Astrocyte of the spinal cord (primary cell): ENCODE measurements at regions not wholly inside any gene's neighbourhood (a gene's known extent, or its start where the extent isn't known, plus 50 kb on each side); places are given as distances from the start of the nearest gene placed in this dataset.

Source experiments
- DNase-seq: peaks from one replicate; pipeline ENCODE4 v3.0.0; 2011; ENCODE audit warnings: low read depth, low spot score
- H3K4me3 ChIP-seq: 2 replicates; pipeline ENCODE4 v1.5.1; 2011; ENCODE audit warnings: low read depth, mild to moderate bottlenecking, low read length, moderate library complexity
- in situ Hi-C: cut with HindIII; loops from 2 replicates; pipeline ENCODE4 v1.10.0; 2017; ENCODE audit warnings: low sequenced_read_pairs
- TF ChIP-seq, protein P1 (sequence below): IDR thresholded peaks from 2 replicates; pipeline ENCODE4 v1.5.1; 2012; ENCODE audit warnings: low read depth, mild to moderate bottlenecking, low read length, inconsistent platforms

GRCh38 chr13:110005563-110005962 is 219.2 kb upstream of the IRS2 start:
- H3K4me3 ChIP-seq: no peak overlapping the region
- in situ Hi-C loops: no loop called here
- DNase-seq: no peak
- TF ChIP-seq, protein P1, sequence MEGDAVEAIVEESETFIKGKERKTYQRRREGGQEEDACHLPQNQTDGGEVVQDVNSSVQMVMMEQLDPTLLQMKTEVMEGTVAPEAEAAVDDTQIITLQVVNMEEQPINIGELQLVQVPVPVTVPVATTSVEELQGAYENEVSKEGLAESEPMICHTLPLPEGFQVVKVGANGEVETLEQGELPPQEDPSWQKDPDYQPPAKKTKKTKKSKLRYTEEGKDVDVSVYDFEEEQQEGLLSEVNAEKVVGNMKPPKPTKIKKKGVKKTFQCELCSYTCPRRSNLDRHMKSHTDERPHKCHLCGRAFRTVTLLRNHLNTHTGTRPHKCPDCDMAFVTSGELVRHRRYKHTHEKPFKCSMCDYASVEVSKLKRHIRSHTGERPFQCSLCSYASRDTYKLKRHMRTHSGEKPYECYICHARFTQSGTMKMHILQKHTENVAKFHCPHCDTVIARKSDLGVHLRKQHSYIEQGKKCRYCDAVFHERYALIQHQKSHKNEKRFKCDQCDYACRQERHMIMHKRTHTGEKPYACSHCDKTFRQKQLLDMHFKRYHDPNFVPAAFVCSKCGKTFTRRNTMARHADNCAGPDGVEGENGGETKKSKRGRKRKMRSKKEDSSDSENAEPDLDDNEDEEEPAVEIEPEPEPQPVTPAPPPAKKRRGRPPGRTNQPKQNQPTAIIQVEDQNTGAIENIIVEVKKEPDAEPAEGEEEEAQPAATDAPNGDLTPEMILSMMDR: no peak

GRCh38 chr13:110004814-110005213 is 218.4 kb upstream of the IRS2 start:
- no peak for DNase-seq
- TF ChIP-seq, protein P1: no peak
- in situ Hi-C loops: no loop called here
- no peak overlapping the region for H3K4me3 ChIP-seq

GRCh38 chr13:110001670-110002275 is 215.4 kb upstream of the IRS2 start:
- TF ChIP-seq, protein P1: no peak
- DNase-seq: peak; percentile 85
- no peak overlapping the region for H3K4me3 ChIP-seq
- in situ Hi-C loops: no loop called here

- no peak for DNase-seq
- H3K4me3 ChIP-seq: no peak overlapping the region
- in situ Hi-C loops: no loop called here
- TF ChIP-seq, protein P1: no peak
These were observed 214.4 kb upstream of the IRS2 start for GRCh38 chr13:110000534-110001345.

DNA sequence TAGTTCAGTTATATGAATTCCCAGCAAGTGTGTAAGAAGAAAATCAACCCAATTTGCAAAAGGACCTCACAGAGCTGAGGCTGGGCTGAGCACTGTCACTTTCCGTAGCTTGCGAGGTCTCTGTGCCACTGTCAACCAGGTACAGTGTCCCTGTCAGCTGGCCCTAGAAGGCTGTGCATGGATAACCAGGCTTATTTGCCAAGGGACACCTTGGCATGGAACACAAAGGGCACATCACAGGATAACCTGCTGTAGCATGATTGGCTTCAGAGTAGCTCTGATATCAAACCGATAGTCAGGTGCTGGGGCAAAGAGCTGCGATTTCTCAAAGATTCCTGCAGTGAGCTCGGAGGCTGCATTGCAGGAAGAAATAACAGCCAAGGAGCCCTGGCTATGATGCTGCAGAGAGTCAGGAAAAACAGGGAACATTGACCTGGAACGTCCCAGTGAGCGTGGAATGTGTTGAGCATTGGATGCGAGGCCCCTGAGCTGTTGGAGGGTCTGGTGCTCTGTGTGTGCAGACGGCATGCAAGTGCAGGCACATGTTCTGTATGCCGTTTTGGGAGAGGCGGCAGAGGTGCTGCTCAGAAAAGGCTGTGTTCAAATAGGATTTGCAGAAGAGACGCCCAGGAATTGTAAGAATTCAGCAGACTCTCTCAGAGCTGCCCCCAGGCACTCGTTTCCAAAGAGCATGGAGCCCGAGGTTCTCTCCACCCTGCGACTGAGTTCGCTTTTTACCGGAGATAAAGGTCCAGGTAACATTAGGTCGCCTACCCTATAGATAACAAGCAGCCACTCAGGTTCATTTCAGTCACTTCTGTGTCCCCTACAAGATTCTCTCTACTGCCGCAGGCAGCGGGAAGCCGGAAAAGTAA is 213.5 kb upstream of the IRS2 start:
- no peak for DNase-seq
- in situ Hi-C loops: no loop called here

More for the DNA sequence above, 213.5 kb upstream of the IRS2 start:
- TF ChIP-seq, protein P1: no peak
- H3K4me3 ChIP-seq: no peak overlapping the region
